Loucy (cell line): ENCODE measurements at regions not wholly inside any gene's neighbourhood (a gene's known extent, or its start where the extent isn't known, plus 50 kb on each side); places are given as distances from the start of the nearest gene placed in this dataset.

Experiments
- H2AFZ ChIP-seq: fragments of 200-600 bp; sonication (generic); 2 replicates; pipeline ENCODE4 v1.6.0; 2016; ENCODE audit warnings: antibody characterized with exemption, mild to moderate bottlenecking, low read length, moderate library complexity
- H3F3A ChIP-seq: fragments of 200-600 bp; 2 replicates; pipeline ENCODE4 v1.6.0; 2016; ENCODE audit warnings: antibody characterized with exemption, low read depth, mild to moderate bottlenecking
- H3K27me3 ChIP-seq: fragments of 200-600 bp; sonication (generic); 2 replicates; pipeline ENCODE4 v1.6.1; 2014; ENCODE audit warnings: low read length, mild to moderate bottlenecking; ENCODE audit not compliant: insufficient read depth, poor library complexity, severe bottlenecking
- H3K36me3 ChIP-seq: fragments of 200-600 bp; sonication (generic); 2 replicates; pipeline ENCODE4 v1.6.1; 2016; ENCODE audit warnings: low read length; ENCODE audit not compliant: insufficient read depth
- H3K4me1 ChIP-seq: fragments of 200-600 bp; sonication (generic); 2 replicates; pipeline ENCODE4 v1.5.1; 2014; ENCODE audit warnings: low read length, mild to moderate bottlenecking; ENCODE audit not compliant: insufficient read depth, poor library complexity, severe bottlenecking
- H3K4me2 ChIP-seq: fragments of 200-600 bp; sonication (generic); 2 replicates; pipeline ENCODE4 v1.6.0; 2014; ENCODE audit warnings: antibody characterized with exemption, low read length, low read depth, mild to moderate bottlenecking; ENCODE audit not compliant: poor library complexity, severe bottlenecking
- H3K4me3 ChIP-seq: fragments of 200-600 bp; sonication (generic); 2 replicates; pipeline ENCODE4 v1.5.1; 2014; ENCODE audit warnings: low read length, mild to moderate bottlenecking, mixed read lengths; ENCODE audit not compliant: poor library complexity, severe bottlenecking
- H3K79me2 ChIP-seq: fragments of 200-600 bp; sonication (generic); 2 replicates; pipeline ENCODE4 v1.6.1; 2014; ENCODE audit warnings: low read length; ENCODE audit not compliant: insufficient read depth
- H3K9ac ChIP-seq: fragments of 200-600 bp; sonication (generic); 2 replicates; pipeline ENCODE4 v1.6.0; 2014; ENCODE audit warnings: mild to moderate bottlenecking, low read depth, low read length, moderate library complexity; ENCODE audit not compliant: poor library complexity, severe bottlenecking
- H3K9me2 ChIP-seq: fragments of 200-600 bp; sonication (generic); replicated peaks from 2 replicates; pipeline ENCODE4 v1.6.1; 2016; ENCODE audit warnings: low read depth, low read length, mixed read lengths
- H3K9me3 ChIP-seq: fragments of 200-600 bp; sonication (generic); 2 replicates; pipeline ENCODE4 v1.6.1; 2014; ENCODE audit warnings: mild to moderate bottlenecking, antibody characterized with exemption, low read length, low read depth; ENCODE audit not compliant: insufficient read depth
- H4K20me1 ChIP-seq: fragments of 200-600 bp; sonication (generic); 2 replicates; pipeline ENCODE4 v1.6.0; 2014; ENCODE audit warnings: antibody characterized with exemption, low read length, mild to moderate bottlenecking; ENCODE audit not compliant: insufficient read depth, poor library complexity, severe bottlenecking
- CTCF ChIP-seq: fragments of 200-600 bp; sonication (generic); conservative IDR thresholded peaks from 2 replicates; pipeline ENCODE4 v1.5.1; 2014; ENCODE audit warnings: mild to moderate bottlenecking, antibody characterized with exemption, low read length
- EZH2phosphoT487 ChIP-seq: fragments of 200-600 bp; IDR thresholded peaks from 2 replicates; pipeline ENCODE4 v1.6.1; 2018; ENCODE audit warnings: antibody characterized with exemption, mild to moderate bottlenecking, moderate library complexity, borderline replicate concordance

- no peaks in the 10 kb centered on the region for H4K20me1 ChIP-seq
- no peak overlapping the region for H2AFZ ChIP-seq
- no peaks in the 10 kb centered on the region for H3K36me3 ChIP-seq
- H3K9me2 ChIP-seq: no peaks in the 10 kb centered on the region
- TF ChIP-seq CTCF (no peak), EZH2phosphoT487 (no peak)
- no peaks in the 10 kb centered on the region for H3K4me1 ChIP-seq
- H3K4me2 ChIP-seq: no peak overlapping the region
- no peaks in the 10 kb centered on the region for H3K27me3 ChIP-seq
- no peaks in the 10 kb centered on the region for H3K9me3 ChIP-seq
- no peaks in the 10 kb centered on the region for H3F3A ChIP-seq
- H3K9ac ChIP-seq: no peak overlapping the region
- H3K79me2 ChIP-seq: no peaks in the 10 kb centered on the region
- H3K4me3 ChIP-seq: no peak overlapping the region
These were observed 1469.3 kb downstream of the AACS start for GRCh38 chr12:126534495-126534894.

- TF ChIP-seq CTCF (no peak), EZH2phosphoT487 (no peak)
- Histone ChIP-seq H3K36me3 (no peaks in the 10 kb centered on the region), H3K4me2 (no peak overlapping the region)
These were observed 1469.7 kb downstream of the AACS start for GRCh38 chr12:126534942-126535341.

GRCh38 chr12:126535971-126536370 lies 1470.7 kb downstream of the AACS start:
- Histone ChIP-seq H3K9me3 (no peaks in the 10 kb centered on the region), H4K20me1 (no peaks in the 10 kb centered on the region), H3K36me3 (no peaks in the 10 kb centered on the region), H3K4me3 (no peak overlapping the region), H2AFZ (no peak overlapping the region), H3F3A (no peaks in the 10 kb centered on the region), H3K79me2 (no peaks in the 10 kb centered on the region), H3K4me2 (no peak overlapping the region), H3K4me1 (no peaks in the 10 kb centered on the region), H3K27me3 (no peaks in the 10 kb centered on the region), H3K9ac (no peak overlapping the region), H3K9me2 (no peaks in the 10 kb centered on the region)
- no peak for TF ChIP-seq EZH2phosphoT487
- TF ChIP-seq CTCF: no peak

More at GRCh38 chr12:126534942-126535341, 1469.7 kb downstream of the AACS start:
- Histone ChIP-seq H3K4me3 (no peak overlapping the region), H3K9ac (no peak overlapping the region), H3K9me2 (no peaks in the 10 kb centered on the region), H3F3A (no peaks in the 10 kb centered on the region), H3K27me3 (no peaks in the 10 kb centered on the region), H4K20me1 (no peaks in the 10 kb centered on the region), H3K4me1 (no peaks in the 10 kb centered on the region), H3K79me2 (no peaks in the 10 kb centered on the region), H2AFZ (no peak overlapping the region), H3K9me3 (no peaks in the 10 kb centered on the region)
